HG02884 (cell line): ENCODE measurements at regions not wholly inside any gene's neighbourhood (a gene's known extent, or its start where the extent isn't known, plus 50 kb on each side); places are given as distances from the start of the nearest gene placed in this dataset.

Source experiments
- ATAC-seq: cut with Tn5 transposase; IDR thresholded peaks from one replicate; pipeline ENCODE4 v1.9.1; 2021; ENCODE audit warnings: mild to moderate bottlenecking, moderate library complexity; ENCODE audit not compliant: unreplicated experiment

DNA sequence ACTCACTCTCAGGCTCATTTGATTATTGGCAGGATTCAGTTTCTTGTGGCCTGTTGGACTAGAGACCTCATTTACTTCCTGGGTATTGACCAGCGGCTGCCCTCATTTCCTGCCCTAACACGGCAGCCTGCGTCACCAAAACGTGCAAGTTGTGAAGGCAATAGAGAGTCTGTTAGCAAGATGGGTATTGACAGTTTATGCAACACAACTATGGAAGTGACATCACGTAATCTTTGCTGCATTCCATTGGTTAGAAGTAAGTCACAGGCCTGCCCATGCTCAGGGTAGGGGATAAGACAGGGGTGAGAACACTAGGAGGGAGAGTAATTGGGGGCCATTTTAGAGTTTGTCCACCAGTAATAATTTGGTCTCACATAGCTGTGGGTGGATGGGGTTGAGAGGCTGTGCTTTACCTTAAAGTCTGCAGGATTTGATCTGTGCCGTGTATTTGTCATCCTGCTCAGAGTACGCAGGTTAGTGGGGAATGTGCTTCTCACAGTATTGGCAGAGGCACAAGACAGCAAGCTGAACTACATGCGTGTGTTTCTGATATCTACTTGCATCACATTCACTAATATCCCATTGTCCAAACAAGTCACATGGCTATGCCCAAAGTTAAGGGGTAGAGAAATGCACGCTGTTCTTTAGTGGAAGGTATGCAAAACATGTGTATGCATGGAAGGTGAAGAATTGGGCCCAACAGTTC lies 83.3 kb downstream of the EDEM1 start:
- no peak for ATAC-seq

- no peak for ATAC-seq
These were observed 83.8 kb downstream of the EDEM1 start for GRCh38 chr3:5271372-5271683.

DNA sequence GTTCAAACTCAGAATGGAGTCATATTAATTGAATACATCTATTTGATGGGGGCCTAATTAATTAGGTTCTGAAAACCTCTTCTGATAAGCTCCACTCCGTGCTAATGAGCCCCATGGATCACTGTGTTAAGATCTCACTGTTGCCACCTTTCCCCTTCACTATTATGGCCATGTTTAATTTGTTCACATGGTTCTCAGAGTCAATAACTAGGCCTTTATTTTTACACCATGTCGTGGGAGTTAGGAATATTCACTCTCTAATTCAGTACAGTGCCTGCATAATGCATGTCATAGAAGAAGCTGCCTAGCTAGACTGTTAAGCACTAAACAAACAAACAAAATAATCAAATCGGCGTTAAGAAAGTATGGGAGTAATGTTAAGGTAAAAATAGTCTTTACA lies 84.9 kb downstream of the EDEM1 start:
- no peak for ATAC-seq

DNA sequence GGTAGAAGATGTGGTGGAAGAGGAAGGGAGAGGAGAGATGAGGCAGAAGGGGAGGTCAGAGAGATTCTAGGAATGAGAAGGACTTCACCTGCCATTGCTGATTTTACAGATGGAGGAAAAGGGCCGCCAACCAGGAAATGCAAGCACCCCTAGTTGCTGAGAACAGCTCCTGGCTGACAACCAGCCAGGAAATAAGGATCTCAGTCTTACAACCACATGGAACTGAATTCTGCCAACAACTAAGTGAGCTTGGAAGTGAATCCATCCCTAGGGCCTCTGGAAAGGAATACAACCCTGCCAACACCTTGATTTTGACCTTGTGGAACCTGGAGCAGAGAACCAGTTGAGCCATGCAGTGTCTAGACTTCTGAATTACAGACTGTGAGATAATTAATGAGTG lies 86.6 kb downstream of the EDEM1 start:
- ATAC-seq = no peak

- ATAC-seq = no peak
These were observed 88.0 kb downstream of the EDEM1 start for GRCh38 chr3:5275529-5275928.

DNA sequence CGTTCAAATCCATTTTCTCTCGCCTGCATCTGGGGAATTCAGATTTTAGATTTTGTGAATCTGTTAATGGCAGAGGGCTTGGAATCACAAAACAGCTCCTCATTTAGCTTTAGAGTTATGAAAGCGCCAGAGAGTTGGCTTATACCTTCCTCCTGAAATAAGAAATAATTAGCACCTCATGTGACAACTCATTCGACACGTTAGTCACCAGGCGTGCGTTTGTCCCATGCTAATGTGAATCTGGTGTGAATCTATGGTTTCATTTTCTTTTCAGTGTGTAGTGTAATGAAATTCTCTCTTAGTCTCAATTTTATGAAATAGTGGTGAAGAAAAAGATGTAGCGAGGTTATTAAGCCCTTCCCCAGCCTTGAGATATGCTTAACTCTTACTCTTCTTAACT lies 89.4 kb downstream of the EDEM1 start:
- ATAC-seq = no peak

- no peak for ATAC-seq
These were observed 90.2 kb downstream of the EDEM1 start for GRCh38 chr3:5277612-5278236.

GRCh38 chr3:5278666-5279065 lies 91.2 kb downstream of the EDEM1 start:
- ATAC-seq = no peak

- no peak for ATAC-seq
These were observed 95.2 kb downstream of the EDEM1 start for GRCh38 chr3:5282703-5283102.

DNA sequence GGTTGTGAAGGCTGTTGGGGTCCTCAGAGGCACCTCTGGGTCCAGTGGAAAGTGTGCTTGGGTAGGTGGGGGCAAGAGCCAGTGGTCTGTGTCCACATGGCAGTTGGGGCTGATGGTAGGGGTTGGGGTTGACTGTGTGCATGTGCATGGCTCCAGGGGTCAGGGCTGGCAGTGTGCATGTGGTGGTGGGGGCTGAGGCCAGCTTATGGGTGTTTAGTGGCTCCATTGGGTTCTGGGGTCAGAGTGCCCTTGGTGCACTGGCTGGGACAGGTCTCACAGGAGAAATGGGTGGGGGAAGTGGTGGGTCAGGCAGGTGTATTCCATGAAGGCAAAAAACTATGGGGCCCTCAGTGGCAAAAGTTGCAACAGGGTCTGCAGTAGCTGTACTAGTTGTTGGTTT lies 97.9 kb downstream of the EDEM1 start:
- no peak for ATAC-seq

- ATAC-seq = no peak
These were observed 103.4 kb downstream of the EDEM1 start for GRCh38 chr3:5290915-5291314.

DNA sequence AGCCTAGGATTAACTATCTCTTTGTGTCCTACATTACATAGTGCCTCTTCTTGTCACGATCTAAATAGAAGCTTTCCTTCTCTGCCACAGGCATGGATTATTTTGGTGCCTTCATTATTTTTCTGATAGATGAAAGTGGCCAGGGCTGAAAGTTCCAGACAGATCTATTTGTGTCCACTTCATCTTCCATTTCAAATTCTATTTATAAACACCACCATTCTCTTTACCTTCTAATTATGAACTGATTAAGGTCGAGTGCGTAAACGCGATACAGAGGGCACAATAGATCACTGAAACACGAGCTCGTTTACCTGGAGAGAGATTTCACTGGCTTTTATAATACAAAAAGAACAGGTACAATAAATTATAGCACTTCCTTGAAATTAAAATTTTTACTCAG lies 105.0 kb downstream of the EDEM1 start:
- ATAC-seq = no peak

DNA sequence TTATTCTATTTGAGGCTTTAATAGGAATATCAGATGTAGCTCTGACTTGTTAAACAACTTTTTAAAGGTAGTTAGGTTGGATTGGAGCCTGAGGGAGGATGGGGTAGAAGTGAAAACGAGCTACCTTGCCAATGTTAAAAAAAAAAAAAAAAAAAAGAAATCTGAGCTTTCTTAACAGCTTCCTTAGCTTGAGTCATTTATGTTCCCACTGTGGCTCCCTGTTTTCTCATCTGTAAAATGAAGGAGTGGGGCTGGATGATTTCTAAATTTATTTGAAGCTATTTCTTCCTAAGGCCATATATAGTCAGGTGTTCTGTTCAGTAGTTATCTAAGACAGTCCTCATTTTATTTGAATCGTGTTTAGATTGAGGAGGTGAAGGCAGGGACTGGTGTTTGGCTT lies 105.7 kb downstream of the EDEM1 start:
- ATAC-seq = no peak

- ATAC-seq = no peak
These were observed 106.8 kb downstream of the EDEM1 start for GRCh38 chr3:5294356-5294755.

GRCh38 chr3:5295191-5295690 lies 107.7 kb downstream of the EDEM1 start:
- ATAC-seq = no peak

DNA sequence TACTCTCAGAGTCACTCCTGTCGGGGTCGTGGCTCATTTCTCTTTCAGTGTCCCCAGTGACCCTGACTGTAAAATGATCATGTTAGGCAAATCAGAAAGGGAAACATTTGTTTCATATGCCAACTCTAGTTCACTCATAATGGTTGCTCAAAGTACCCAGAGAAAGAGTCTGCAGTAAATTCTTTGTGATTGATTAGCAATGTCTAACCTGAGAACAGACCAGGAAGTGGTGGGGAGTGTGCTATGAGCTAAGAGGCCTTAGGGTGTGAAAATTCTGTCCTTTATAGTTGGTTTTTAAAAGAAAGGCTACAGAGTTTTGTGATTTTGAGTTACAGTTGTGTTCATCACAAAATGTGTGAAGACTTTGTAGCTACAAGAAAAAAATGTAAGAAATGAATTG lies 108.9 kb downstream of the EDEM1 start:
- ATAC-seq = no peak

- ATAC-seq = no peak
These were observed 110.4 kb downstream of the EDEM1 start for GRCh38 chr3:5297895-5298294.

DNA sequence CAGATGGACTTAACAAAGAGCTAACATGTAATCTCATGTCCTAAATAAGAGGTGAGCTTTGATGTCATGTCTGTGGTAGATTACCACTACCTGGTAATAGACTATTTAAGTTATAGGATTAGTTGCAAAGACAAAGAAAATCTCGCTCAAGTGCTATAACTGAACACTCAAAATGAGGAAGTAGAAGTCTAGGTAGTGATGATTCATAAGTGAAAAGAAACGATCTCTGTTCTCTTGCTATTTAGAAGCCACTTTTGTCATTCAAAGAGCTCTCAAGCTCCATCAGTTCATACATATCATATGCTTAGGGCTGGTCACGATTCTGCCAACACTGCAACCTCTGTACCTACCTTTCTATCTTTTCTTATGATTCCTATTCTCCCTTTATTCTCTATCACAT lies 110.9 kb downstream of the EDEM1 start:
- peak; percentile 99 for ATAC-seq

DNA sequence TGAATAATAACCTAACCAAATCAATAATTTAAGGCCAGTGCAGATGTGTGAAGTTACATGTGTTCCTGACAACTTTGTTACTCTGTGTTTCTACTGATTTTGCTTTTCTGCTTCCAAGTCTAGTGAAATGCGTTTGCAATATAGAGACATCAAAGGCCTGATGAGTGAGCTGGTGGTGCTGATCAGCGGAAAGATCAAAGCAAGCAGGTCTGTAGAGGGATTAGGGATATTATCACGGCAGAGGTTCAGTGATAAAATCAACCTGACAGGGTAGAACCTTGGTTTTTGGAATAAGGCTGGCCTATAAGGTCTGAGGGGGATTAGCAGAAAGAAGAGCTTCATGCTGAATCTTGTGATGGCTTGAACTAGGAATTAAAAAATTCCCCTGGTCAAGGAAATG lies 111.7 kb downstream of the EDEM1 start:
- no peak for ATAC-seq

DNA sequence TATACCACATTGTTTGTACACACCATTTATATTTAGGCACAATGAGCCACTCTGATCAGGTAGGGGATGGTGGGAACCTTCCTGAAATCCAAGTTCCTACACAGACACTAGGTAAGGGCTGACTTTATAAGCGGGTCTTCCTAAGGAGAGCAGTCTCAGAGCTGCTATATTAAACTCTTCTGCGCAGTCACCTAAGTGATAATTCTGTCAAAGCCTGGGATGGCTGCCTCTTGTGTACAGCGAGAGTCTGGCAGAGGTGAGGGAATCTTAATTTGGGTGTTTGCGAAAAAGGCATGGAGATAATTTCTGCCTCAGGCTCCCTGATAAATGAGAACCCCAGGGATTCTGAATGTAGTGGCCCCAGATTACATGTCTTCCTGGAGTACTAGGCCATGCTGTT lies 113.1 kb downstream of the EDEM1 start:
- ATAC-seq = no peak

GRCh38 chr3:5301651-5302297 lies 114.3 kb downstream of the EDEM1 start:
- ATAC-seq = no peak

DNA sequence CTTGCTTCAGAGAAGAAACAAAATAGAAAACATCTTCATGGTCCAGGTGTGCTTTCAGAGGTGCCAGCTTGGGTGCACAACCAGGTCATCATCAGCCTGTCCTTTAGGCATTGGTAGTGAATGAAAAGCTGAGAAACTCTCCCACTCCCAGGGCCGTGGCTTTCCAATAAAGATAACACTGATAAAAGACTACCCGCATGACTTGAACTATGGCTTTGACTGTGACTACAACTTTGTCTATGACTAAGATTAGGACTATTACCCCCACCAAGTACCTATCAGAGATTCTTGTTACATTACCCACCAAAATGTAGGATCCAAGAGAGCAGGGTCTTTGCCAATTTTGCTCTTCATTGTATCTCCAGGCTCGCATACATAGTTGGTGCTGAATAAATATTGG lies 115.2 kb downstream of the EDEM1 start:
- no peak for ATAC-seq
